Karpas-422 (cell line): ENCODE measurements at regions not wholly inside any gene's neighbourhood (a gene's known extent, or its start where the extent isn't known, plus 50 kb on each side); places are given as distances from the start of the nearest gene placed in this dataset.

Experiments used
- DNase-seq: peaks from one replicate; pipeline ENCODE4 v3.0.0-alpha.2; 2015
- H2AFZ ChIP-seq: fragments of 200-600 bp; sonication (generic); 2 replicates; pipeline ENCODE4 v1.6.1; 2014; ENCODE audit warnings: antibody characterized with exemption, low read length, mixed read lengths
- H3K27ac ChIP-seq: fragments of 200-600 bp; sonication (generic); 2 replicates; pipeline ENCODE4 v1.5.1; 2014; ENCODE audit warnings: mild to moderate bottlenecking, low read length, moderate library complexity
- H3K27me3 ChIP-seq: fragments of 200-600 bp; sonication (generic); 2 replicates; pipeline ENCODE4 v1.6.1; 2014; ENCODE audit warnings: low read length, mixed read lengths
- H3K36me3 ChIP-seq: fragments of 200-600 bp; sonication (generic); 2 replicates; pipeline ENCODE4 v1.6.1; 2014; ENCODE audit warnings: low read length, mixed read lengths; ENCODE audit not compliant: insufficient read depth
- H3K4me1 ChIP-seq: fragments of 200-600 bp; sonication (generic); 2 replicates; pipeline ENCODE4 v1.6.1; 2014; ENCODE audit warnings: mild to moderate bottlenecking, low read length, mixed read lengths
- H3K4me2 ChIP-seq: fragments of 200-600 bp; sonication (generic); 2 replicates; pipeline ENCODE4 v1.6.1; 2014; ENCODE audit warnings: low read length, low read depth, mild to moderate bottlenecking; ENCODE audit not compliant: poor library complexity, severe bottlenecking
- H3K4me3 ChIP-seq: fragments of 200-600 bp; sonication (generic); 2 replicates; pipeline ENCODE4 v1.5.1; 2014; ENCODE audit warnings: mild to moderate bottlenecking, antibody characterized with exemption, low read length, mixed read lengths
- H3K79me2 ChIP-seq: fragments of 200-600 bp; sonication (generic); 2 replicates; pipeline ENCODE4 v1.6.1; 2014; ENCODE audit warnings: mild to moderate bottlenecking, low read length, mixed read lengths
- H3K9ac ChIP-seq: fragments of 200-600 bp; sonication (generic); 2 replicates; pipeline ENCODE4 v1.6.0; 2014; ENCODE audit warnings: low read length
- H3K9me2 ChIP-seq: fragments of 200-600 bp; sonication (generic), shearing (Covaris generic); replicated peaks from 2 replicates; pipeline ENCODE4 v1.6.0; 2014; ENCODE audit warnings: mild to moderate bottlenecking, low read length, moderate library complexity; ENCODE audit not compliant: insufficient read depth
- H3K9me3 ChIP-seq: fragments of 300-700, 200-600 bp; sonication (generic); 2 replicates; pipeline ENCODE4 v1.6.1; 2014; ENCODE audit warnings: low read length, mixed read lengths
- H4K20me1 ChIP-seq: fragments of 200-600 bp; sonication (generic); 2 replicates; pipeline ENCODE4 v1.6.1; 2014; ENCODE audit warnings: mild to moderate bottlenecking, antibody characterized with exemption, low read length, low read depth; ENCODE audit not compliant: insufficient read depth

DNA sequence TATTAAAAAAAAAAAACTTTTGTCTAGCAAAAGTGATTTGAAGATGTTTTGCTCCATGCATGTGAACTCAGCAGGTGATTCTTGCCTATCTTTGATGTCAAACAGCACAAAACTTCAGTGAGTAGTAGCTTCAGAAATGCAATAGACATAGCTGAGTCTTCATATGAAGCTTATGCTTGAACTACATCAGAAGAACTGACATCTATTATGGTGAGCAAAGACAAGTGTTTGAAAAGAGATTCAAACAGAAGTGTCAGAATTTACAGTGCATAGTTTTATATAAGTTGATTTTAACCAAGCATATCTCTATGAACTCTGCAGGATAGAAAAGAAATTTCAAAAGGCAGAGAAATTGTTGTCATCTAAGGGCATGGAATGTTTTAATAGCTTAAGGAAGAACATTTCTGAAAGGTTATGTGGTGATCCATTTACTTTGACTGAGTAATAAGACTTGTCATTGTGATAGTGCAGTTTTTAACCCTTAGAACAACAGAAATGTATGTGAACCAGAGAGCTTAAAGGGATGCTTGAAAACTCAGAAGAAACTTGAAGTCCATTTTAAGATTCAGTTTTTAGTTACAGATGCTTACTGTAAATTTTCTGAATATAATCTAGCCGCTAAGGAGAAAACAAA, 351.4 kb downstream of the MDFIC start:
- no peaks in the 10 kb centered on the region for H3K27me3 ChIP-seq
- H3K36me3 ChIP-seq: no peaks in the 10 kb centered on the region
- no peak overlapping the region for H3K9ac ChIP-seq
- no peak overlapping the region for H3K27ac ChIP-seq
- H4K20me1 ChIP-seq: no peaks in the 10 kb centered on the region
- no peaks in the 10 kb centered on the region for H3K9me2 ChIP-seq
- no peak overlapping the region for H3K4me3 ChIP-seq
- no peak overlapping the region for H3K4me2 ChIP-seq
- DNase-seq: no peak
- peaks cover 18% of the 10 kb centered on the region for H3K9me3 ChIP-seq
- H3K4me1 ChIP-seq: no peaks in the 10 kb centered on the region
- no peaks in the 10 kb centered on the region for H3K79me2 ChIP-seq
- H2AFZ ChIP-seq: no peak overlapping the region

DNA sequence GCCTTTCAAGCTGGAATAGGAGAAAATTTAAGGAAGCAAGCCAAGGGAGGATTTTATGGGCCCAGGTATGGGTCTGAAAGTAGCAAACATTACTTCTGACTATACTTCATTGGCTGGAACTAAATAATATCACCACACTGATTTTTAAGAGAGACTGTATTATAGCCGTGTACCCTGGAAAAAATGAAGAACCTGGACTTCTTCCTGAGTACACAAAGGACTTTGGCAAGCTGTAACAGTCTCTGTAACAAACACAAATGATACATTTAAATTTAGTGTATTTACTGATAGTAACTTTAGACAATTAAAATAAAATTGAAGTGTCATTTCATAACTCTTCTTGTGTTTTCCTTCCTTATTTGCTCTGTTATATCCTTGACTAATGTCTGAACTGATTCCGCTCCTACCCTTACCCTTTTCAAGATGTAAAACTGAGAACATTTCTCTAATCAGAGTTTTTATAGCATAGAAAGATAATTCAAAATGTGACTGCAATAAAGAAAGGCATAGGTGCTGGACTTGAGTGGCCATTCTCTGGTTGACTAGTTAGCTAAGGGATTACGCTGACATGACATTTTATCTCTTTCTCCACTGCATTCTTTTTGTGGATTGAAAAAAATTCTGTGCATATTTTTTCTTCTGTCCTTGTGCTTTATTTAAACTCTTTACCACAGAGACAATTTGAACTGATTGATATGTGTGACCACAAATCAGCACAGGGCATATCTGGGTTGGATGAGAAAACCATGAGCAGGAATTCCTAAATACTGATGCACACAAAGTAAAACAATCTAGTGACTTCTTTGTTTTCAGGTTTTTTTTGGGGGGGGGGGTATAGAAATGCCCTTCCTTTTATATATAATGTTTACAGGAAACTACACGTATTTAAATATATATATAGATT, 349.7 kb downstream of the MDFIC start:
- H3K9me2 ChIP-seq: no peaks in the 10 kb centered on the region
- no peaks in the 10 kb centered on the region for H3K4me1 ChIP-seq
- no peak overlapping the region for H3K27ac ChIP-seq
- no peaks in the 10 kb centered on the region for H3K27me3 ChIP-seq
- no peak overlapping the region for H3K4me2 ChIP-seq
- no peak overlapping the region for H3K4me3 ChIP-seq
- DNase-seq: no peak
- no peaks in the 10 kb centered on the region for H3K36me3 ChIP-seq
- H3K9ac ChIP-seq: no peak overlapping the region
- no peak overlapping the region for H2AFZ ChIP-seq
- no peaks in the 10 kb centered on the region for H4K20me1 ChIP-seq
- H3K79me2 ChIP-seq: no peaks in the 10 kb centered on the region
- H3K9me3 ChIP-seq: peaks cover 23% of the 10 kb centered on the region

DNA sequence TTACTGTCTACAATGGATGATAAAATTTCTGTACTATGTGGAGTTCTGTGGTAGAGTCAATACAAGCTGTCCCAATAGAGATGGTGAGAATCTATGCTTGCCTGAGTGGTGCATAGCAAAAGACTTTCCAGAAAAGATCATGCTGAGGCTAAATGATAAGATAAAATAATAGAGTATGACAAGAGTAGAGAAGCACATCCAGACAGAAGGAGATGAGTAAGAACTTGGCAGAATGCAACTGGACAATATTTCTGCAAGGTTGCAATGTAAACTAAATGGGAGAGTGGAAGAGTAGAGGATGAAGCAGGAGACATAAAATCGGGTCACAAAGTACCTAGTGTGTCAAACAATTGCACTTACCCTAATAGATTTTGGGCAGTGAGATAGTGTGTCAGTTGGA, 347.6 kb downstream of the MDFIC start:
- no peak for DNase-seq
- H3K9me2 ChIP-seq: no peaks in the 10 kb centered on the region
- H3K27me3 ChIP-seq: no peaks in the 10 kb centered on the region
- H3K36me3 ChIP-seq: no peaks in the 10 kb centered on the region
- H3K4me3 ChIP-seq: no peak overlapping the region
- H3K4me1 ChIP-seq: no peaks in the 10 kb centered on the region
- H3K4me2 ChIP-seq: no peak overlapping the region
- H4K20me1 ChIP-seq: no peaks in the 10 kb centered on the region
- H3K9ac ChIP-seq: no peak overlapping the region
- no peak overlapping the region for H2AFZ ChIP-seq
- H3K27ac ChIP-seq: no peak overlapping the region
- peaks cover 29% of the 10 kb centered on the region for H3K9me3 ChIP-seq
- H3K79me2 ChIP-seq: no peaks in the 10 kb centered on the region

DNA sequence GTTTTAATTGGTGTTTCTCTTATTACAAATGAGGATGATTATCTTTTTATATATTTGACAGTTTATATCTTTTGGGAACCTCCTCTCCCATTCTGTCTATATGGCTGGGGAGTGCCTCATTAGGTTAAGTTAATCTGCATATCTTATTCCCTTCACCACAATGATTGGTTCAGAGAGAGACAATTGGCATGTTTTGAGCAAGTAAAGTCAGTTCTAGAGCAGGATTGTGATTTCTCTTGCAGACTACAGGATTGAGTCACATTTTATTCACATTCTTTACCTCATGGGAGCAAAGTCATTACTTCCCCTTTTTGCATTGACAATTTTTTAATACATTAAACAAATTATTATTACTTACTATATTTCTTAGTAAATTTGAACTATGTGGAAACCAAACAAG, 345.6 kb downstream of the MDFIC start:
- H3K4me2 ChIP-seq: no peak overlapping the region
- no peaks in the 10 kb centered on the region for H3K9me2 ChIP-seq
- peaks cover 27% of the 10 kb centered on the region for H3K9me3 ChIP-seq
- H3K9ac ChIP-seq: no peak overlapping the region
- no peak overlapping the region for H3K4me3 ChIP-seq
- H3K79me2 ChIP-seq: no peaks in the 10 kb centered on the region
- no peaks in the 10 kb centered on the region for H3K27me3 ChIP-seq
- H2AFZ ChIP-seq: no peak overlapping the region
- DNase-seq: no peak
- H3K27ac ChIP-seq: no peak overlapping the region
- no peaks in the 10 kb centered on the region for H3K36me3 ChIP-seq
- no peaks in the 10 kb centered on the region for H3K4me1 ChIP-seq
- H4K20me1 ChIP-seq: no peaks in the 10 kb centered on the region

DNA sequence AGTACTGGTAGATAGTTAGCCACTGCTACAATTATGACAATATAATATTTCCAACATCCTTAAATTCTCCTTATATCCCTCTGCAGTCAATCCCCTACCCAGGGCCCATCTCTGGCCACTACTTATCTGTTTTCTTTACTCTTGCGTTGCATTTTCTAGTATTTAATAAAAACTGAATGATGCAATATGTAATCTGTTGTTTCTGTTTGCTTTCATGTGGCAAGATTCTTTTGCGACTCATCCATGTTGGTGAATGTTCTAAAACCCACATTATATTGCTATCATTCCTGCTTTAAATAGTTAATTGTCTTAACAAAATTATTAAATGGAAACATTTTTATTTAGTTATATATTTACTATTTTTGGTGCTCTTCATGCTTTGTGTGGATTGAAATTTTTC, 338.5 kb downstream of the MDFIC start:
- Histone ChIP-seq H4K20me1 (no peaks in the 10 kb centered on the region), H3K27me3 (no peaks in the 10 kb centered on the region), H3K27ac (no peak overlapping the region), H2AFZ (no peak overlapping the region), H3K9ac (no peak overlapping the region), H3K4me2 (no peak overlapping the region), H3K9me3 (peaks cover 10% of the 10 kb centered on the region), H3K9me2 (no peaks in the 10 kb centered on the region), H3K4me1 (no peaks in the 10 kb centered on the region), H3K79me2 (no peaks in the 10 kb centered on the region), H3K36me3 (no peaks in the 10 kb centered on the region), H3K4me3 (no peak overlapping the region)
- DNase-seq: no peak

DNA sequence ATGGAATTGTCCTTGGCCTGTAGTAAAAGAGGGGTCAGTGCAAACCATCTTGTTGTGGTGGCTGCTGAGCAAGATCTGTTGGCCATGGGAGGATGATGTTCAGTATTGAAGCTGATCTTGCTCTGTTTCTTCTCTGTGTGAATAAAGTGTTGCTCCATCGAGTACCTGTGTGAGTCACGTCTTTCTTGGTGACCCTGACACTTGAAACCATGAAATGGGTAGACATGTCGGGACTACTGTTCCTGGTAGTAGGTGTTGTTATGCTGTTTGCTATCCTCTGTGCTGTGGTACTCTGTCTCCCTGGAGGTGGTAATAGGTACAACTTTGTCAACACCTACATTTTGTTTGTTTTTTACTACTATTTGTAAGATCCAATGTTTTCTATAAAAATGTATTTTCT, 330.6 kb downstream of the MDFIC start:
- Histone ChIP-seq H3K9ac (no peak overlapping the region), H3K4me3 (no peak overlapping the region), H3K9me3 (peaks cover 30% of the 10 kb centered on the region), H2AFZ (no peak overlapping the region), H3K36me3 (no peaks in the 10 kb centered on the region), H3K4me2 (no peak overlapping the region), H3K9me2 (no peaks in the 10 kb centered on the region), H3K79me2 (no peaks in the 10 kb centered on the region), H3K27me3 (no peaks in the 10 kb centered on the region), H4K20me1 (no peaks in the 10 kb centered on the region), H3K4me1 (no peaks in the 10 kb centered on the region), H3K27ac (no peak overlapping the region)
- no peak for DNase-seq

DNA sequence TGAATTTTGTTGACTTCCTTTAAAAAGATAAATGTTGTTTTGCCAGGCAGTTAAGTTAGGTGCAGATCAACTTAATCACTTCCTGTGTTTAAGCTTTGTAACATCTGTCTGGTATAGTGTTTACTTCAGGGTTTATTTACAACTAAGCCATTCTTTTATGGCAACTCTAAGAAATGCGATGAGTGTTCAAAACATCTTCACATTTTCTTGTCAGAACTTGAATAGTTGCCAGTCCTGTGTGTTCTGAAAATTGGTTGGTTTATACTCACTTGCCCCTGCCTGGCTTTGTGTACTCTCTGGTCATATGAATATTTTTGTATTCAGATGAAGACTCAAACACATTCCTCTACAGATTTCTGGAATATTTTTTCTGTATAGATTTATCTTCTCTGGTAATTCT, 327.2 kb downstream of the MDFIC start:
- no peak overlapping the region for H3K27ac ChIP-seq
- no peak overlapping the region for H3K4me3 ChIP-seq
- H3K79me2 ChIP-seq: no peaks in the 10 kb centered on the region
- H3K4me2 ChIP-seq: no peak overlapping the region
- DNase-seq: no peak
- H3K36me3 ChIP-seq: no peaks in the 10 kb centered on the region
- H2AFZ ChIP-seq: no peak overlapping the region
- no peaks in the 10 kb centered on the region for H4K20me1 ChIP-seq
- H3K9me2 ChIP-seq: no peaks in the 10 kb centered on the region
- no peaks in the 10 kb centered on the region for H3K4me1 ChIP-seq
- no peaks in the 10 kb centered on the region for H3K27me3 ChIP-seq
- no peak overlapping the region for H3K9ac ChIP-seq
- peaks cover 32% of the 10 kb centered on the region for H3K9me3 ChIP-seq

DNA sequence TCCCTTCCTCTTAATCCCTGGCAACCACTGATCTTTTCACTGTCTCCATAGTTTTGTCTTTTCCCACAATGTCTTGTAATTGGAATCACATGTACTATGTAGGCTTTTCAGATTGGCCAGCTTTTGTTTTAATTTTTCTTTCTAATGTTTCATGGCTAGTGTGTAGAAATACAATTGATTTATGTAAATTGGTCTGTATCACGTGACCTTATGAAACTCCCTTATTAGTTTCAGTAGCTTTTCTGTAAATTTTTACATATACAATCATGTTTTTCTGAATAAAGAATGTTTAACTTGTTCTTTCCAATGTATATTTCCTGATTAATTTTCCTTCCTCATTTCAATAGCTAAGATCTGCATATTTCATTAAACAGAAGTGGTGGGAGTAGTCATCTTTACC, 319.3 kb downstream of the MDFIC start:
- Histone ChIP-seq H2AFZ (no peak overlapping the region), H3K4me3 (no peak overlapping the region), H3K36me3 (no peaks in the 10 kb centered on the region), H3K9ac (no peak overlapping the region), H3K27me3 (no peaks in the 10 kb centered on the region), H3K79me2 (no peaks in the 10 kb centered on the region), H3K27ac (no peak overlapping the region), H3K9me3 (peaks cover 5% of the 10 kb centered on the region; the same call in 1 of the 2 replicates), H3K4me1 (no peaks in the 10 kb centered on the region), H4K20me1 (no peaks in the 10 kb centered on the region), H3K9me2 (no peaks in the 10 kb centered on the region), H3K4me2 (no peak overlapping the region)
- no peak for DNase-seq
